H1 (cell line): ENCODE measurements at regions not wholly inside any gene's neighbourhood (a gene's known extent, or its start where the extent isn't known, plus 50 kb on each side); places are given as distances from the start of the nearest gene placed in this dataset.

Experiments used
- BRCA1 ChIP-seq: IDR thresholded peaks from 2 replicates; pipeline ENCODE4 v1.6.1; 2012; ENCODE audit warnings: low read depth, low read length, improper control_type of control experiment
- CEBPB ChIP-seq: IDR thresholded peaks from 2 replicates; pipeline ENCODE4 v1.6.1; 2012; ENCODE audit warnings: low read depth, low read length
- EZH2 ChIP-seq: fragments of 200-600 bp; sonication (generic); IDR thresholded peaks from 2 replicates; pipeline ENCODE4 v1.7.1; 2012; ENCODE audit warnings: low read depth, mild to moderate bottlenecking, moderate library complexity, low read length, inconsistent platforms; ENCODE audit not compliant: severe bottlenecking
- MAFK ChIP-seq: IDR thresholded peaks from 2 replicates; pipeline ENCODE4 v1.6.1; 2012; ENCODE audit warnings: low read depth, mild to moderate bottlenecking, improper control_type of control experiment, low read length
- POLR2A ChIP-seq, 2 experiments: IDR thresholded peaks; 1 replicate in 1 of 2; 2 replicates in 1 of 2; pipeline ENCODE4 v1.6.1; 2011; ENCODE audit warnings: low read depth in 2 of 2, low read length in 2 of 2, mild to moderate bottlenecking in 2 of 2; ENCODE audit errors: control extremely low read depth in 1 of 2
- SIRT6 ChIP-seq: IDR thresholded peaks from one replicate; pipeline ENCODE4 v1.7.1; 2012; ENCODE audit warnings: low read length, inconsistent platforms
- SP1 ChIP-seq: IDR thresholded peaks from 2 replicates; pipeline ENCODE4 v1.6.1; 2011; ENCODE audit warnings: low read depth, low read length
- SUZ12 ChIP-seq: fragments of 200-600 bp; sonication (generic); IDR thresholded peaks from 2 replicates; pipeline ENCODE4 v1.6.1; 2012; ENCODE audit warnings: mild to moderate bottlenecking, inconsistent platforms, low read length, moderate library complexity, mixed read lengths
- TAF1 ChIP-seq: IDR thresholded peaks from 2 replicates; pipeline ENCODE4 v1.6.1; 2011; ENCODE audit warnings: mild to moderate bottlenecking, low read depth, low read length
- YY1 ChIP-seq: IDR thresholded peaks from 2 replicates; pipeline ENCODE4 v1.6.1; 2011; ENCODE audit warnings: low read depth, mild to moderate bottlenecking, low read length
- TF ChIP-seq, protein P1 (sequence below), 3 experiments: IDR thresholded peaks; 1 replicate in 2 of 3; 2 replicates in 1 of 3; pipeline versions ENCODE4 v1.5.1 to v1.6.1; 2011; ENCODE audit warnings: low read length in 3 of 3, mild to moderate bottlenecking in 3 of 3, inconsistent platforms in 2 of 3, low read depth in 1 of 3, moderate library complexity in 1 of 3; ENCODE audit not compliant: insufficient read depth in 1 of 3; ENCODE audit errors: control extremely low read depth in 1 of 3

DNA sequence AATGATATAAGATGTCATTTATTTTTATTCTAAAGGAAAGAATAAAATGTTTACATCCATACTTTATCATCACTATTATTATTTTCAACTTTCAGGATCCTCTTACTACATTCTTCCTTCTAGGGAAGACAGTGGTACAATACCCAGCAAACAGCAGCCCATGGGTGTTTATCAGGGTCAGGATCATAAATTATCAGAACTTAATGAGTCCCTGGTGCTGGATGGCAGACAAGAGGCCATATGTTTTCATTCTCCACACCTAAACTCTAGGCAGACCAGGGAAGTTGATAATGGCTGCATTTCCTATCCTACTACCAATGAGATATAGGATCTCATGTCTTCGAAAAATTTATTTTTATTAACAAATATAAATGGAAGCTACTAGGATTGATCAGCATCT lies 127.7 kb downstream of the SAMMSON start:
- TF ChIP-seq EZH2 (no peak), BRCA1 (no peak), TAF1 (no peak), SP1 (no peak), YY1 (no peak), SUZ12 (no peak), POLR2A (IDR thresholded peaks at IDR 0.05; ENCODE audit: control extremely low read depth in 1 of 2, low read depth in 2 of 2, low read length in 2 of 2) (no peak), CEBPB (no peak), MAFK (no peak), SIRT6 (no peak)
- TF ChIP-seq, protein P1, sequence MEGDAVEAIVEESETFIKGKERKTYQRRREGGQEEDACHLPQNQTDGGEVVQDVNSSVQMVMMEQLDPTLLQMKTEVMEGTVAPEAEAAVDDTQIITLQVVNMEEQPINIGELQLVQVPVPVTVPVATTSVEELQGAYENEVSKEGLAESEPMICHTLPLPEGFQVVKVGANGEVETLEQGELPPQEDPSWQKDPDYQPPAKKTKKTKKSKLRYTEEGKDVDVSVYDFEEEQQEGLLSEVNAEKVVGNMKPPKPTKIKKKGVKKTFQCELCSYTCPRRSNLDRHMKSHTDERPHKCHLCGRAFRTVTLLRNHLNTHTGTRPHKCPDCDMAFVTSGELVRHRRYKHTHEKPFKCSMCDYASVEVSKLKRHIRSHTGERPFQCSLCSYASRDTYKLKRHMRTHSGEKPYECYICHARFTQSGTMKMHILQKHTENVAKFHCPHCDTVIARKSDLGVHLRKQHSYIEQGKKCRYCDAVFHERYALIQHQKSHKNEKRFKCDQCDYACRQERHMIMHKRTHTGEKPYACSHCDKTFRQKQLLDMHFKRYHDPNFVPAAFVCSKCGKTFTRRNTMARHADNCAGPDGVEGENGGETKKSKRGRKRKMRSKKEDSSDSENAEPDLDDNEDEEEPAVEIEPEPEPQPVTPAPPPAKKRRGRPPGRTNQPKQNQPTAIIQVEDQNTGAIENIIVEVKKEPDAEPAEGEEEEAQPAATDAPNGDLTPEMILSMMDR (IDR thresholded peaks at IDR 0.05; ENCODE audit: control extremely low read depth in 1 of 3, insufficient read depth in 1 of 3, low read depth in 1 of 3, low read length in 3 of 3), result no peak
